ENCODE measurements at regions not wholly inside any gene's neighbourhood (a gene's known extent, or its start where the extent isn't known, plus 50 kb on each side); places are given as distances from the start of the nearest gene placed in this dataset.

GRCh38 chr12:34626363-34627157 lies 604.3 kb downstream of the ALG10 start:
- Mint-ChIP-seq H3K4me3 (no peak overlapping the region), H3K4me1 (no peaks in the 10 kb centered on the region), H3K27me3 (ENCODE audit: low read depth) (no peaks in the 10 kb centered on the region), H3K27ac (ENCODE audit: unreplicated experiment) (no peak overlapping the region), H3K9me3 (peaks cover 28% of the 10 kb centered on the region), H3K36me3 (ENCODE audit: low read depth) (peaks cover 6% of the 10 kb centered on the region)
- no peak for DNase-seq (ENCODE audit: low read depth, low spot score)
- no peak for TF ChIP-seq CTCF (conservative IDR thresholded peaks at IDR 0.05)

Measured in neural crest cell (in vitro differentiated cells).